ENCODE measurements at regions not wholly inside any gene's neighbourhood (a gene's known extent, or its start where the extent isn't known, plus 50 kb on each side); places are given as distances from the start of the nearest gene placed in this dataset.
"Not testable (repeated sequence)": the region's sequence is repeated elsewhere in the genome, so short reads cannot be mapped to it uniquely, and the experiment has no call there.

GRCh38 chr11:71316701-71317100, 64.3 kb upstream of the SHANK2 start:
- Mint-ChIP-seq H3K4me1 (ENCODE audit: low read depth) (no peaks in the 10 kb centered on the region), H3K9me3 (ENCODE audit: low read depth) (peaks cover 13% of the 10 kb centered on the region), H3K4me3 (no peak overlapping the region), H3K27ac (no peak overlapping the region), H3K36me3 (no peaks in the 10 kb centered on the region), H3K27me3 (peaks cover 7% of the 10 kb centered on the region)

DNA sequence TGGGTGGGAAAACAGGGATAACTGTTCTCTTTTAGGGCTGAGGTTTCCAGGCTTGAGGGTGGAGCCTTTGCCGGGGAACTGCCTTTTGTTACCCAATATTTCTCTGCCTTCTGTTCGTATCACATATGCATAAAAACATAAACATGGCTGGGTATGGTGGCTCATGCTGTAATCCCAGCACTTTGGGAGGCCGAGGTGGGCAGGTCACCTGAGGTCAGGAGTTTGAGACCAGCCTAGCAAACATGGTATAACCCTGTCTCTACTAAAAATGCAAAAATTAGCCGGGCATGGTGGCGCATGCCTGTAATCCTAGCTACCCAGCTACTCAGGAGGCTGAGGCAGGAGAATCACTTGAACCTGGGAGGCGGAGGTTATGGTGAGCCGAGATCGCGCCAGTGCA, 60.2 kb upstream of the SHANK2 start:
- not testable (repeated sequence) for H3K4me1 Mint-ChIP-seq (ENCODE audit: low read depth); H3K9me3 Mint-ChIP-seq (ENCODE audit: low read depth); H3K36me3 Mint-ChIP-seq; H3K4me3 Mint-ChIP-seq; H3K27me3 Mint-ChIP-seq; H3K27ac Mint-ChIP-seq

DNA sequence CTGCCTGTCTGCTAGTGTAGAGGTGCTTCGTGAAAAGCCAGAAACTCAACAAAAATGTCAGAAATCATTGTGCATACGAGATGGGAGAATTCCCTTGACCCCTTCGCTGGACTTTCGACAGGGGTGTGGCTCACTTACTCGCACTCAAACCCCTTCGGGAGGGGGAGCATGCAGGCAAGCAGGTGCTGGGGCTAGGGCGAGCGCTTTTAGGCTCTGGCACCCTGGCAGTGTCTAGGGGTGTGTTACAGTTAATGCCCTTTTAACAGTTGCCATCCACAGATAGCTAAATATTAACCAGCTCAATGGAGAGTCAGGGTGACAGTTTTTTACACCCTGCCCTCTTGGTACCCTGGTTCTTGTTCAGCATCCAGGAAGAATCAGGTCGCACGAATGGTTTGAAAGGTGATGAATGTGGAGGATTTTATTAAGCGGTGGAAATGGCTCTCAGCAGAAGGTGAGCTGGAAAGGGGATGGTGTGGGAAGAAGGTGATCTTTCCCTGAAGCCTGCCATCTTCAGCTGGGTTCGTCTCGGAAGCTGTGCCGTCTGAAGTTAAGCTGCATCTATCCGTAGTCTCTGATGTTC, 59.6 kb upstream of the SHANK2 start:
- peaks cover 2% of the 10 kb centered on the region for H3K27me3 Mint-ChIP-seq
- H3K27ac Mint-ChIP-seq = no peak overlapping the region
- no peaks in the 10 kb centered on the region for H3K9me3 Mint-ChIP-seq (ENCODE audit: low read depth)
- H3K4me3 Mint-ChIP-seq = no peak overlapping the region
- no peaks in the 10 kb centered on the region for H3K4me1 Mint-ChIP-seq (ENCODE audit: low read depth)
- no peaks in the 10 kb centered on the region for H3K36me3 Mint-ChIP-seq

GRCh38 chr11:71311176-71311925, 59.0 kb upstream of the SHANK2 start:
- no peaks in the 10 kb centered on the region for H3K36me3 Mint-ChIP-seq
- H3K27me3 Mint-ChIP-seq = no peaks in the 10 kb centered on the region
- no peaks in the 10 kb centered on the region for H3K4me1 Mint-ChIP-seq (ENCODE audit: low read depth)
- H3K9me3 Mint-ChIP-seq (ENCODE audit: low read depth) = no peaks in the 10 kb centered on the region
- no peak overlapping the region for H3K4me3 Mint-ChIP-seq
- H3K27ac Mint-ChIP-seq = no peak overlapping the region

GRCh38 chr11:71310184-71310583, 57.8 kb upstream of the SHANK2 start:
- Mint-ChIP-seq H3K4me1 (ENCODE audit: low read depth) (no peaks in the 10 kb centered on the region), H3K27me3 (no peaks in the 10 kb centered on the region), H3K4me3 (no peak overlapping the region), H3K27ac (no peak overlapping the region), H3K9me3 (ENCODE audit: low read depth) (no peaks in the 10 kb centered on the region), H3K36me3 (no peaks in the 10 kb centered on the region)

GRCh38 chr11:71309611-71310010, 57.2 kb upstream of the SHANK2 start:
- Mint-ChIP-seq H3K4me3 (no peak overlapping the region), H3K9me3 (ENCODE audit: low read depth) (no peaks in the 10 kb centered on the region), H3K4me1 (ENCODE audit: low read depth) (no peaks in the 10 kb centered on the region), H3K27me3 (no peaks in the 10 kb centered on the region), H3K36me3 (no peaks in the 10 kb centered on the region), H3K27ac (no peak overlapping the region)

GRCh38 chr11:71309181-71309580, 56.8 kb upstream of the SHANK2 start:
- H3K4me1 Mint-ChIP-seq (ENCODE audit: low read depth) = no peaks in the 10 kb centered on the region
- no peaks in the 10 kb centered on the region for H3K36me3 Mint-ChIP-seq
- no peak overlapping the region for H3K27ac Mint-ChIP-seq
- no peak overlapping the region for H3K4me3 Mint-ChIP-seq
- H3K27me3 Mint-ChIP-seq = no peaks in the 10 kb centered on the region
- H3K9me3 Mint-ChIP-seq (ENCODE audit: low read depth) = no peaks in the 10 kb centered on the region

DNA sequence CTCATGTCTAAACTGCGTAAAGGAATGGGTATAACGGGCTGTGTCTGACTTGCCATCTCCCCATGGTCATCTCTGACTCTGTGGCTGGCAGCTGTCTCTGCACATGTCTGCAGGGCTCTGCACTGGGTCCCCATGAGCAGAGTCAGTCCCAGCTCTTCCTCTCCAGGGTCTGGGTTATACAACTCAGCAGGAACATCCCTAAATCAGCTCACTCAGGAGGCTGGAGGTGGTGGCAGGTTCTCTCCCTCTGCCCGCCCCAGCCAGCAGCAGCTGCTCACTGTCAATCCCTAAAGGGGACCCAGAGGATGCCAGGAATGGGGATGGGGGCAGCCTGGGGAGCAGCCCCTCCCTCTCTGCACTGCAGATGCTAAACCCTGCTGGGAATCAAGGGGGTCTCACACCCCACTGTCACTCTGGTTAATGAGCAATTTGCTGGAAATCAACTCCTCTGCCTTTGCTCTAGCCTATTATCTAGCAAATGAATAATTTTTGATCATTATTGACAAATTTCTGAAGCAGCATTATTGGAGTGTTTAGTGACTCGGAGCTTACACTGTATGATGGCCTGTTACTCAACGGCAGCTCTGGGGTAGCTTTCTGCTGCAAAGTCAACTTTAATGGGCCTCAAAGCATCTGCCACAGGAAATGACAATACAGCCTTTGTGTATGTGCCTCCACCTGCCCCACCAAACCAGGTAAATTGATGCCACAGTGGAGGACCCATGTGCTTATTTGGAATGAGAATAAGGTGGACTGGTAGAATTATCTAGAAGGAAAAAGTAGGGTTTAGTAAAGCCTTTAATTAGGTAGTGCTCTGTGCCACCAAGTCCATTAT, 55.7 kb upstream of the SHANK2 start:
- no peaks in the 10 kb centered on the region for H3K36me3 Mint-ChIP-seq
- H3K9me3 Mint-ChIP-seq (ENCODE audit: low read depth) = no peaks in the 10 kb centered on the region
- no peak overlapping the region for H3K4me3 Mint-ChIP-seq
- no peaks in the 10 kb centered on the region for H3K4me1 Mint-ChIP-seq (ENCODE audit: low read depth)
- H3K27me3 Mint-ChIP-seq = no peaks in the 10 kb centered on the region
- H3K27ac Mint-ChIP-seq = no peak overlapping the region

GRCh38 chr11:71305451-71306125, 53.2 kb upstream of the SHANK2 start:
- H3K27ac Mint-ChIP-seq = no peak overlapping the region
- H3K27me3 Mint-ChIP-seq = no peaks in the 10 kb centered on the region
- H3K36me3 Mint-ChIP-seq = no peaks in the 10 kb centered on the region
- H3K9me3 Mint-ChIP-seq (ENCODE audit: low read depth) = no peaks in the 10 kb centered on the region
- H3K4me1 Mint-ChIP-seq (ENCODE audit: low read depth) = no peaks in the 10 kb centered on the region
- no peak overlapping the region for H3K4me3 Mint-ChIP-seq

GRCh38 chr11:71305041-71305440, 52.7 kb upstream of the SHANK2 start:
- Mint-ChIP-seq H3K36me3 (no peaks in the 10 kb centered on the region), H3K27ac (no peak overlapping the region), H3K27me3 (no peaks in the 10 kb centered on the region), H3K4me1 (ENCODE audit: low read depth) (no peaks in the 10 kb centered on the region), H3K4me3 (no peak overlapping the region), H3K9me3 (ENCODE audit: low read depth) (no peaks in the 10 kb centered on the region)

DNA sequence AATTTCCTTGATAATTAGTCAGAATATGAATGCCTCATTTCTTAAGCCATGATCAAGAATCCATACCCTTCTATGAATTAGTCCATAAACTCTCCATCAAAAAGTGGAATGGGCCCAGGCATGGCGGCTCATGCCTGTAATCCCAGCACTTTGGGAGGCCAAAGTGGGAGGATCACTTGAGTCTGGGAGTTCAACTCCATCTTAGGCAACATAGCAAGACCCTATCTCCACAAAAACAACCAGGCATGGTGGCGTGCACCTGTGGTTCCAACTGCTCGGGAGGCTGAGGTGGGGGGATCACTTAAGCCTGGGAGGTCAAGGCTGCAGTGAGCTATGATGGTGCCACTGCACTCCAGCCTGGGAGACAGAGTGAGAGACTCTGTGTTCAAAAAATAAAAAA, 52.1 kb upstream of the SHANK2 start:
- no peak overlapping the region for H3K4me3 Mint-ChIP-seq
- no peaks in the 10 kb centered on the region for H3K36me3 Mint-ChIP-seq
- H3K27ac Mint-ChIP-seq = no peak overlapping the region
- H3K9me3 Mint-ChIP-seq (ENCODE audit: low read depth) = no peaks in the 10 kb centered on the region
- no peaks in the 10 kb centered on the region for H3K4me1 Mint-ChIP-seq (ENCODE audit: low read depth)
- H3K27me3 Mint-ChIP-seq = peaks cover 2% of the 10 kb centered on the region

- Mint-ChIP-seq H3K9me3 (ENCODE audit: low read depth) (no peaks in the 10 kb centered on the region), H3K27me3 (peaks cover 3% of the 10 kb centered on the region), H3K4me1 (ENCODE audit: low read depth) (no peaks in the 10 kb centered on the region), H3K36me3 (no peaks in the 10 kb centered on the region), H3K27ac (no peak overlapping the region), H3K4me3 (no peak overlapping the region)
Measured at GRCh38 chr11:71304045-71304444, 51.7 kb upstream of the SHANK2 start.

- no peaks in the 10 kb centered on the region for H3K4me1 Mint-ChIP-seq (ENCODE audit: low read depth)
- no peaks in the 10 kb centered on the region for H3K36me3 Mint-ChIP-seq
- no peaks in the 10 kb centered on the region for H3K9me3 Mint-ChIP-seq (ENCODE audit: low read depth)
- no peak overlapping the region for H3K27ac Mint-ChIP-seq
- H3K27me3 Mint-ChIP-seq = peaks cover 3% of the 10 kb centered on the region
- no peak overlapping the region for H3K4me3 Mint-ChIP-seq
Measured at GRCh38 chr11:71302911-71303310, 50.5 kb upstream of the SHANK2 start.

DNA sequence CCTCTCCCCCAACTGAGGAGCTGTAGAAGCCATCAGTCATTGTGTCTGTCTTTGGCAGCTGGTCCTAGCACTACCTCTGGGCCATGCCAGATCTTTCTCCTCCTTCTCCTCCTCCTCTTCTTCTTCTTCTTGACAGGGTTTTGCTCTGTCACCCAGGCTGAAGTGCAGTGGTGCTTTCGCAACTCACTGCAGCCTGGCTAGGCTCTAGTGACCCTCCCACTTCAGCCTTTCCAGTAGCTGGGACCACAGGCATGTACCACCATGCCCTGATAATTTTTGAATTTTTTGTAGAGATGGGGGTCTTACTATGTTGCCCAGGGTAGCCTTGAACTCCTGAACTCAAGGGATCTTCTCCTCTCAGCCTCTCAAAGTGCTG, 50.1 kb upstream of the SHANK2 start:
- H3K27ac Mint-ChIP-seq = no peak overlapping the region
- no peaks in the 10 kb centered on the region for H3K4me1 Mint-ChIP-seq (ENCODE audit: low read depth)
- no peak overlapping the region for H3K4me3 Mint-ChIP-seq
- no peaks in the 10 kb centered on the region for H3K36me3 Mint-ChIP-seq
- peaks cover 3% of the 10 kb centered on the region for H3K27me3 Mint-ChIP-seq
- H3K9me3 Mint-ChIP-seq (ENCODE audit: low read depth) = no peaks in the 10 kb centered on the region
